Caco-2 (cell line): ENCODE measurements at regions not wholly inside any gene's neighbourhood (a gene's known extent, or its start where the extent isn't known, plus 50 kb on each side); places are given as distances from the start of the nearest gene placed in this dataset.

Experiments
- BruUV-seq: library from RNA; stranded (reverse); fragments of 400-500 nt; replicated peaks from 2 replicates; lab custom pipeline; 2021; lab: Mats Ljungman, UMichigan
- CTCF ChIA-PET: fragments of 300-600 bp; sonication (Branson Sonifier 250); formaldehyde crosslinking; loops from one replicate; lab custom pipeline; 2022; ENCODE audit warnings: antibody characterized with exemption; lab: Charles Lee
- POLR2A ChIA-PET: fragments of 300-600 bp; sonication (Branson Sonifier 250); formaldehyde crosslinking; loops from one replicate; lab custom pipeline; 2022; ENCODE audit warnings: antibody characterized with exemption; lab: Charles Lee
- DNase-seq, 2 experiments: peaks; one replicate each; pipeline versions ENCODE4 v3.0.0 to v3.0.0-alpha.2; 2020 to 2022
- H3K27me3 ChIP-seq: replicated peaks from 2 replicates; pipeline ENCODE4 v1.6.0; 2011; ENCODE audit warnings: low read length; ENCODE audit not compliant: control insufficient read depth, insufficient read depth
- H3K36me3 ChIP-seq: 2 replicates; pipeline ENCODE4 v1.5.1; 2011; ENCODE audit warnings: low read length; ENCODE audit not compliant: control insufficient read depth, insufficient read depth
- H3K4me1 ChIP-seq: fragments of 250-450 bp; sonication (Bioruptor Pico); 2 replicates; pipeline ENCODE4 v1.5.1; 2020; ENCODE audit warnings: mild to moderate bottlenecking
- H3K4me3 ChIP-seq: 2 replicates; pipeline ENCODE4 v1.5.1; 2011; ENCODE audit warnings: low read depth, mild to moderate bottlenecking, control low read depth, low read length
- H3K9me3 ChIP-seq: fragments of 250-450 bp; sonication (Bioruptor Pico); 2 replicates; pipeline ENCODE4 v1.5.1; 2020; ENCODE audit warnings: mild to moderate bottlenecking, moderate library complexity
- H3K27ac Mint-ChIP-seq: one replicate; pipeline ENCODE4 v1.8.0; 2022; ENCODE audit warnings: mixed read lengths; ENCODE audit not compliant: unreplicated experiment
- H3K27me3 Mint-ChIP-seq: one replicate; pipeline ENCODE4 v1.8.0; 2022; ENCODE audit warnings: mixed read lengths; ENCODE audit not compliant: insufficient read depth, unreplicated experiment
- H3K36me3 Mint-ChIP-seq: one replicate; pipeline ENCODE4 v1.8.0; 2022; ENCODE audit warnings: mild to moderate bottlenecking, mixed read lengths; ENCODE audit not compliant: insufficient read depth, unreplicated experiment
- H3K4me1 Mint-ChIP-seq: one replicate; pipeline ENCODE4 v1.8.0; 2022; ENCODE audit warnings: low read depth, mixed read lengths; ENCODE audit not compliant: unreplicated experiment
- H3K4me3 Mint-ChIP-seq: one replicate; pipeline ENCODE4 v1.8.0; 2022; ENCODE audit warnings: mild to moderate bottlenecking, moderate library complexity, mixed read lengths; ENCODE audit not compliant: unreplicated experiment
- H3K9me3 Mint-ChIP-seq: one replicate; pipeline ENCODE4 v1.8.0; 2022; ENCODE audit warnings: mixed read lengths; ENCODE audit not compliant: unreplicated experiment
- intact Hi-C: fragments of 100-400 bp; cut with micrococcal nuclease; formaldehyde crosslinking; loops from one replicate; pipeline ENCODE4 v1.10.0; 2022; ENCODE audit not compliant: unreplicated experiment
- TF ChIP-seq, protein P1 (sequence below), 2 experiments: fragments of 200-600 bp in 1 of 2; IDR thresholded peaks; 1 replicate in 1 of 2; 2 replicates in 1 of 2; pipeline versions ENCODE4 v1.5.1 to v1.8.0; 2011 to 2022; ENCODE audit warnings: antibody characterized with exemption in 1 of 2, control low read depth in 1 of 2, inconsistent platforms in 1 of 2, low read depth in 1 of 2, low read length in 1 of 2, mild to moderate bottlenecking in 1 of 2, moderate library complexity in 1 of 2; ENCODE audit not compliant: insufficient read depth in 1 of 2, severe bottlenecking in 1 of 2, unreplicated experiment in 1 of 2

DNA sequence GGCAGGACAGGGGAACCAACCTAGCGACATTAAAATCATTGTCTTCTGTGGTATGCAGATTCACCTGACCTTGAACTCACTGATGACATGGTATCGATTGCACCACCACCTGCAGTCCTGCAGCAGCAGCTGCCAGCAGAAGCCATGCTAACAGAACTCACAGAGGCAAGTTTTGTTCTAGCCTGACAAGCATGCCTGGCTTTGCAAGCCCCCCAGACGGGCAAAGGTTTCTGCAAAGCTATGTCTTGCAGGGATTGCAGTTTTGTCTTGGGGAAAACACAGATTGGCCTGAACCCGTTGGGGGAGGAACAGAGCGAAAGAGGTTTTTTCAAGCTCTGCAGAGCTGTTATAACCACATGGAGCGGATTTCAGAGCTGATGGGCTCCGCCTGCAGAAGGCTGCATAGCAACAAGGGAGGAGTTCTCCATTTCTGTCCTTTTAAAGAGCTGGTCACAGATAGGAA lies 221.0 kb downstream of the HIPK3 start:
- Histone ChIP-seq H3K9me3 (no peaks in the 10 kb centered on the region), H3K4me3 (no peak overlapping the region), H3K36me3 (no peaks in the 10 kb centered on the region), H3K27me3 (peaks cover 2% of the 10 kb centered on the region), H3K4me1 (no peaks in the 10 kb centered on the region)
- Mint-ChIP-seq H3K27me3 (peaks cover 21% of the 10 kb centered on the region), H3K4me3 (no peak overlapping the region), H3K9me3 (no peaks in the 10 kb centered on the region), H3K4me1 (no peaks in the 10 kb centered on the region), H3K27ac (no peak overlapping the region), H3K36me3 (no peaks in the 10 kb centered on the region)
- ChIA-PET CTCF (no interaction called here), POLR2A (no interaction called here)
- no TSS peak for BruUV-seq
- TF ChIP-seq, protein P1, sequence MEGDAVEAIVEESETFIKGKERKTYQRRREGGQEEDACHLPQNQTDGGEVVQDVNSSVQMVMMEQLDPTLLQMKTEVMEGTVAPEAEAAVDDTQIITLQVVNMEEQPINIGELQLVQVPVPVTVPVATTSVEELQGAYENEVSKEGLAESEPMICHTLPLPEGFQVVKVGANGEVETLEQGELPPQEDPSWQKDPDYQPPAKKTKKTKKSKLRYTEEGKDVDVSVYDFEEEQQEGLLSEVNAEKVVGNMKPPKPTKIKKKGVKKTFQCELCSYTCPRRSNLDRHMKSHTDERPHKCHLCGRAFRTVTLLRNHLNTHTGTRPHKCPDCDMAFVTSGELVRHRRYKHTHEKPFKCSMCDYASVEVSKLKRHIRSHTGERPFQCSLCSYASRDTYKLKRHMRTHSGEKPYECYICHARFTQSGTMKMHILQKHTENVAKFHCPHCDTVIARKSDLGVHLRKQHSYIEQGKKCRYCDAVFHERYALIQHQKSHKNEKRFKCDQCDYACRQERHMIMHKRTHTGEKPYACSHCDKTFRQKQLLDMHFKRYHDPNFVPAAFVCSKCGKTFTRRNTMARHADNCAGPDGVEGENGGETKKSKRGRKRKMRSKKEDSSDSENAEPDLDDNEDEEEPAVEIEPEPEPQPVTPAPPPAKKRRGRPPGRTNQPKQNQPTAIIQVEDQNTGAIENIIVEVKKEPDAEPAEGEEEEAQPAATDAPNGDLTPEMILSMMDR (IDR thresholded peaks at IDR 0.05; ENCODE audit: insufficient read depth in 1 of 2, low read depth in 1 of 2, low read length in 1 of 2, severe bottlenecking in 1 of 2, unreplicated experiment in 1 of 2), result no peak
- intact Hi-C loops, result no loop called here
- DNase-seq, result no peak

DNA sequence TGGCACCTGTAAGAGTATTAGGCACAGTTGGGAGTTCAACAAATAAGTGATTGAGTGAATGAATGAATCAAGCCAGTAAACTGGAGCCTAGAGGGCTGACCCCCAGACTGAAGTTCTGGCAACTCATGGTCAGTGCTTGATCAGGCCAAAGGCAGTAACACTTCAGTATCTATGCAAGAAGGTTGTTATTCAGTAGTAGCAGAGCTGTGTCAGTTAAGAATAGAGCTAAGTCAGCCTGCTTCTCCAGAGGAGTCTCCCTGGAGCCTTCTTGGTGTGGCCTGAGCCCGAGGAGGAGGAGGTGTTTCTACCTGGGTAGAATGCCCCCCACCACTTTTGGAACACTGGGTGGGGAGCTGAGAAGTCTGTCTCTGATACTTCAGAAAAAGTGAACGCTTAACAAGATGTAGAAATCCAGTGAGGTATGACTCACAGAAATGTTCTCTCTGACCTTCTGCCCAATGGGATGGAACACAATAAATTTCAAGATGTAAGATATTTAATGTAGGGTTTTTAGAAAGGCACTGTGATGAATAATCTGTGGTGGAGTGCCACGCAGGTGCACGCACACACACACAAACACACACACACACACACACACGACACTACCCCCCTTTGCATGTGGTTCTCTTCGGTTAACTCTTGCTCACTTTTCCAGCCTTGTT lies 219.9 kb downstream of the HIPK3 start:
- BruUV-seq, result no TSS peak
- Histone ChIP-seq H3K9me3 (no peaks in the 10 kb centered on the region), H3K27me3 (peaks cover 2% of the 10 kb centered on the region), H3K4me3 (no peak overlapping the region), H3K4me1 (no peaks in the 10 kb centered on the region), H3K36me3 (no peaks in the 10 kb centered on the region)
- intact Hi-C loops, result no loop called here
- H3K36me3 Mint-ChIP-seq, result no peaks in the 10 kb centered on the region
- no peaks in the 10 kb centered on the region for H3K4me1 Mint-ChIP-seq
- H3K9me3 Mint-ChIP-seq, result no peaks in the 10 kb centered on the region
- TF ChIP-seq, protein P1 (IDR thresholded peaks at IDR 0.05; ENCODE audit: insufficient read depth in 1 of 2, low read depth in 1 of 2, low read length in 1 of 2, severe bottlenecking in 1 of 2, unreplicated experiment in 1 of 2), result no peak
- no peak overlapping the region for H3K27ac Mint-ChIP-seq
- H3K27me3 Mint-ChIP-seq, result peaks cover 18% of the 10 kb centered on the region
- ChIA-PET POLR2A (no interaction called here), CTCF (no interaction called here)
- no peak for DNase-seq
- no peak overlapping the region for H3K4me3 Mint-ChIP-seq

DNA sequence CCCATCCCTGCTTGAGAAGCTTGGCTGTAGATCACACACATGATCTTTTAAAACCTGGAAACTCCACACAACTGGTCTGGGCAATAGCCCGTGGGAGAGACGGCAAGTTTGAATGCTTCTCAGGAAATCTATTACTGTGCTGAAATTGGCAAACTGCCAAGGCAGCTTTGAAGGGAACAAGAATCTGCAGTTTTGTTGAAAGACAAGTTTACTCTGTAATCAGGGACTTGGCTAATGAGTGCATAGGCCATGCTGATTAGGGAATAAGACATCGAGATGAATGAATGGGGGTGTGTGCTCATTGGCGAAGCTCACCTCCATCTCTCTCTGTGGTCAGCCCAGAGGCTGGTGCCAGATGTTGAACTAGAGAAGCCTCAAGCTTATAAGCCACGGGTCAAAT lies 218.8 kb downstream of the HIPK3 start:
- CTCF ChIA-PET, result no interaction called here
- no peak overlapping the region for H3K4me3 Mint-ChIP-seq
- H3K27me3 Mint-ChIP-seq, result peaks cover 18% of the 10 kb centered on the region
- DNase-seq, result no peak
- Histone ChIP-seq H3K4me3 (no peak overlapping the region), H3K9me3 (no peaks in the 10 kb centered on the region), H3K36me3 (no peaks in the 10 kb centered on the region), H3K27me3 (peaks cover 2% of the 10 kb centered on the region), H3K4me1 (no peaks in the 10 kb centered on the region)
- H3K9me3 Mint-ChIP-seq, result no peaks in the 10 kb centered on the region
- H3K36me3 Mint-ChIP-seq, result no peaks in the 10 kb centered on the region
- POLR2A ChIA-PET, result no interaction called here
- intact Hi-C loops, result no loop called here
- TF ChIP-seq, protein P1 (IDR thresholded peaks at IDR 0.05; ENCODE audit: insufficient read depth in 1 of 2, low read depth in 1 of 2, low read length in 1 of 2, severe bottlenecking in 1 of 2, unreplicated experiment in 1 of 2), result no peak
- H3K27ac Mint-ChIP-seq, result no peak overlapping the region
- no TSS peak for BruUV-seq
- no peaks in the 10 kb centered on the region for H3K4me1 Mint-ChIP-seq
